ENCODE measurements at regions not wholly inside any gene's neighbourhood (a gene's known extent, or its start where the extent isn't known, plus 50 kb on each side); places are given as distances from the start of the nearest gene placed in this dataset.

DNA sequence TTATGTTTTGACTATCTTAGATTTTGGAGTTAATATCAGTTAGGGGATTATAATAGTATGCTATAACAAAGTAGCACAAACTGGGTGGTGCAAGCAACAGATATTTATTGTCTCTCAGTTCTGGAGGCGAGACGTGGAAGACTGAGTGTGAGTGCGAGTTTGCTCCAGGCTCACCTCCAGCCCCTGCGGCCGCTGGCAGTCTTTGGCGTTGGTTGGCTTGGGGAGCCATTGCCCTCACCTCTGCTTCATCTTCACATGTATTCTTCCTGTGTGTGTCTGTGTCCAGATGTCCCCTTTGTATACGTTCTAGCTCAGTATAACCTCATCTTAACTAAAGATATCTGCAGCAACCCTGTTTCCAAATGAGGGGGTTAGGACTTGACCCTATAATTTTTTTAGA is 343.9 kb upstream of the COBL start:
- WGBS, 2 donors = 90 to 94% methylated on average over 7 of the region's 7 CpGs
- DNase-seq (ENCODE audit: low spot score in 2 of 2) = no peak

DNA sequence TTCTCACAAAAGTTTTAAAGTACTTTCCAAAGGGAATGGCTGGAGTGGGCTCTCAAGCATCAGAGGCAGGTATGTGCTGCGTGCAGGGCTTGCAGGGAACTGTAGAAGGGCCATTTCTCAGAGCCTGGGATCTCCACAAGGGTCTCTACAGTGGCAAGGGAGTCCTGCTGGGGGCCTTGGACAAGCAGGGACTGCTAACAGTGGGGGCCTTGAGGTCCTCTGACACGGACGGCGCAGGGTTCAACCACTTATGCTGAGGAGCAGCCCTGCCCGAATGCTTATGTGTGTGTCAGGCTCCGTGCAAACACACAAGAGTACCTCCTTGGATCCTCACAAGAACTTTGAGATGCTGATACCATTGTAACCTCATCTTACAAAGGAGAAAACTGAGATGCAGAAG is 342.1 kb upstream of the COBL start:
- WGBS, 2 donors = 78 to 92% methylated on average over 6 of the region's 6 CpGs

More for the DNA sequence above, 343.9 kb upstream of the COBL start:
- no peak overlapping the region for H3K4me3 ChIP-seq (ENCODE audit: low read depth, poor library complexity, severe bottlenecking)
- intact Hi-C loops (cut with DNase I; ENCODE audit: low total_unique reads) = no loop called here
- no peak for TF ChIP-seq CTCF (IDR thresholded peaks at IDR 0.05)
- TF ChIP-seq POLR2A (IDR thresholded peaks at IDR 0.05) = no peak

GRCh38 chr7:51647931-51648351 is 331.3 kb upstream of the COBL start:
- TF ChIP-seq POLR2A (IDR thresholded peaks at IDR 0.05) (no peak), CTCF (IDR thresholded peaks at IDR 0.05) (no peak)
- H3K4me3 ChIP-seq (ENCODE audit: low read depth, poor library complexity, severe bottlenecking) = no peak overlapping the region
- 31 to 34% methylated on average over 14 of the region's 14 CpGs for WGBS, 2 donors
- peak in 1 of 2 donors; percentile 53 for DNase-seq (ENCODE audit: low spot score in 2 of 2)
- intact Hi-C loops (cut with DNase I; ENCODE audit: low total_unique reads) = no loop called here

More for the DNA sequence above, 342.1 kb upstream of the COBL start:
- H3K4me3 ChIP-seq (ENCODE audit: low read depth, poor library complexity, severe bottlenecking) = no peak overlapping the region
- TF ChIP-seq CTCF (IDR thresholded peaks at IDR 0.05) (no peak), POLR2A (IDR thresholded peaks at IDR 0.05) (no peak)
- intact Hi-C loops (cut with DNase I; ENCODE audit: low total_unique reads) = no loop called here
- DNase-seq (ENCODE audit: low spot score in 2 of 2) = no peak

DNA sequence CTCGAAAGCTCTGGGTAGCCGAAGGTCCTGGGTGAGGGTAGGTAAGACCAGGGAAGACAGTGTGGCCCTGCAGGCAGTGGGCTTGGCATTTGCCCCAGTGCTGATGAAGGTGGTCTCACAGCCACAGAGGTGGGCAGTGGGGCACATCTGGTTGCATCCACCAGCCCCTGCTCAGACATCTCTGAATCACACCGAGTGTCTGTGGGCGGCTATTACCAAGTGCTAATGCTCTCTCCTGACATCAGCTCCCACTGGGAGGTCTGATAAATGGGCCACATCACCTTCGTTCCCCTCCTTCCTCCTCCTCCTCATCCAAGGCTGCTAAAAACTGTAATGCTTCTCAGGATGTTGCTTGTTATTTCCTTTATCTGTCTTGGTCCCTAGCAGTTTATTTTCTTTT is 330.9 kb upstream of the COBL start:
- no peak for TF ChIP-seq CTCF (IDR thresholded peaks at IDR 0.05)
- TF ChIP-seq POLR2A (IDR thresholded peaks at IDR 0.05) = no peak

GRCh38 chr7:51645702-51646298 is 329.2 kb upstream of the COBL start:
- DNase-seq (ENCODE audit: low spot score in 2 of 2) = no peak
- 62 to 69% methylated on average over 16 of the region's 16 CpGs for WGBS, 2 donors
- H3K4me3 ChIP-seq (ENCODE audit: low read depth, poor library complexity, severe bottlenecking) = no peak overlapping the region
- TF ChIP-seq CTCF (IDR thresholded peaks at IDR 0.05) (no peak), POLR2A (IDR thresholded peaks at IDR 0.05) (no peak)
- intact Hi-C loops (cut with DNase I; ENCODE audit: low total_unique reads) = no loop called here

More for the DNA sequence above, 330.9 kb upstream of the COBL start:
- intact Hi-C loops (cut with DNase I; ENCODE audit: low total_unique reads) = no loop called here
- no peak for DNase-seq (ENCODE audit: low spot score in 2 of 2)
- H3K4me3 ChIP-seq (ENCODE audit: low read depth, poor library complexity, severe bottlenecking) = no peak overlapping the region
- whole genome bisulfite sequencing, 2 donors = 49 to 60% methylated on average over 5 of the region's 5 CpGs

- H3K4me3 ChIP-seq (ENCODE audit: low read depth, poor library complexity, severe bottlenecking) = no peak overlapping the region
- no peak for DNase-seq (ENCODE audit: low spot score in 2 of 2)
- 61 to 66% methylated on average over 11 of the region's 11 CpGs for WGBS, 2 donors
- intact Hi-C loops (cut with DNase I; ENCODE audit: low total_unique reads) = no loop called here
- TF ChIP-seq POLR2A (IDR thresholded peaks at IDR 0.05) = no peak
- no peak for TF ChIP-seq CTCF (IDR thresholded peaks at IDR 0.05)
These were observed 328.6 kb upstream of the COBL start for GRCh38 chr7:51645255-51645654.

All from lower leg skin (tissue), 4 donors.